Stomach (tissue), 4 donors: ENCODE measurements at regions not wholly inside any gene's neighbourhood (a gene's known extent, or its start where the extent isn't known, plus 50 kb on each side); places are given as distances from the start of the nearest gene placed in this dataset.

Experiments used
- EP300 ChIP-seq: sonication (generic); formaldehyde crosslinking; IDR thresholded peaks from one replicate; pipeline ENCODE4 v1.6.1; 2017; ENCODE audit warnings: antibody characterized with exemption
- TF ChIP-seq, protein P1 (sequence below), 7 experiments: fragments of 450-650 bp in 4 of 7; fragments of 200-600 bp in 3 of 7; sonication (generic) in 3 of 7; IDR thresholded peaks; one replicate each; pipeline ENCODE4 v1.5.1; 2016 to 2019; ENCODE audit warnings: antibody characterized with exemption in 7 of 7, control low read depth in 2 of 7, mild to moderate bottlenecking in 1 of 7

DNA sequence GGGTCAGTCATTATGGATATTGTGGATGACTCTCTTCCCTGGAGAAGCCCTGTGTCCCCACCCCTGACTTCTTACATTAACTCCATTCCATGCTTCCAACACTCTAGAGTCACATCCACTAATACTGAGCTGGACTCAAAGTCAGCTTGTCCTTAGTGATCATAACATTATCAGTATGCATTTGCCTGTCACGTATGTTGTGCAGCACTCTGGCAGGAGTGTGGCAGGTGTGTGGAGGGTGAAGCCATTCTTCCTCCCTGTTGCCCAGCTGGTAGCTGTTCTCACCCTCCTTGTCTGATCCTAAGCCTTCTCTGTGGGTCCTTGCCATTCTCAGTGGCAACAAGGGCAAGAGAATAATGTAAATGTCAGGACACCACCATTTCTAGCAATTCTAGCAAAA, 334.1 kb upstream of the RAB6C start:
- TF ChIP-seq, protein P1, sequence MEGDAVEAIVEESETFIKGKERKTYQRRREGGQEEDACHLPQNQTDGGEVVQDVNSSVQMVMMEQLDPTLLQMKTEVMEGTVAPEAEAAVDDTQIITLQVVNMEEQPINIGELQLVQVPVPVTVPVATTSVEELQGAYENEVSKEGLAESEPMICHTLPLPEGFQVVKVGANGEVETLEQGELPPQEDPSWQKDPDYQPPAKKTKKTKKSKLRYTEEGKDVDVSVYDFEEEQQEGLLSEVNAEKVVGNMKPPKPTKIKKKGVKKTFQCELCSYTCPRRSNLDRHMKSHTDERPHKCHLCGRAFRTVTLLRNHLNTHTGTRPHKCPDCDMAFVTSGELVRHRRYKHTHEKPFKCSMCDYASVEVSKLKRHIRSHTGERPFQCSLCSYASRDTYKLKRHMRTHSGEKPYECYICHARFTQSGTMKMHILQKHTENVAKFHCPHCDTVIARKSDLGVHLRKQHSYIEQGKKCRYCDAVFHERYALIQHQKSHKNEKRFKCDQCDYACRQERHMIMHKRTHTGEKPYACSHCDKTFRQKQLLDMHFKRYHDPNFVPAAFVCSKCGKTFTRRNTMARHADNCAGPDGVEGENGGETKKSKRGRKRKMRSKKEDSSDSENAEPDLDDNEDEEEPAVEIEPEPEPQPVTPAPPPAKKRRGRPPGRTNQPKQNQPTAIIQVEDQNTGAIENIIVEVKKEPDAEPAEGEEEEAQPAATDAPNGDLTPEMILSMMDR (IDR thresholded peaks at IDR 0.05) = no peak
- no peak for TF ChIP-seq EP300
